ENCODE measurements at regions not wholly inside any gene's neighbourhood (a gene's known extent, or its start where the extent isn't known, plus 50 kb on each side); places are given as distances from the start of the nearest gene placed in this dataset.

GRCh38 chr3:55413236-55413635 is 73.9 kb downstream of the WNT5A start:
- no peak for FAIRE-seq

GRCh38 chr3:55412545-55412944 is 74.6 kb downstream of the WNT5A start:
- no peak for FAIRE-seq
- no peak for DNase-seq (ENCODE audit: low spot score)

More at GRCh38 chr3:55413236-55413635, 73.9 kb downstream of the WNT5A start:
- no peak for DNase-seq (ENCODE audit: low spot score)

GRCh38 chr3:55409806-55410205 is 77.3 kb downstream of the WNT5A start:
- DNase-seq (ENCODE audit: low spot score), result no peak
- no peak for FAIRE-seq

GRCh38 chr3:55408193-55408826 is 78.8 kb downstream of the WNT5A start:
- no peak for FAIRE-seq
- no peak for DNase-seq (ENCODE audit: low spot score)

- FAIRE-seq, result no peak
- DNase-seq (ENCODE audit: low spot score), result no peak
Observed at GRCh38 chr3:55407426-55407820, 79.7 kb downstream of the WNT5A start.

- FAIRE-seq (no peak), DNase-seq (ENCODE audit: low spot score) (no peak)
Observed at GRCh38 chr3:55406696-55407425, 80.2 kb downstream of the WNT5A start.

GRCh38 chr3:55405436-55405835 is 81.7 kb downstream of the WNT5A start:
- FAIRE-seq (no peak), DNase-seq (ENCODE audit: low spot score) (no peak)

- DNase-seq (ENCODE audit: low spot score), result no peak
- no peak for FAIRE-seq
Observed at GRCh38 chr3:55402886-55403609, 84.1 kb downstream of the WNT5A start.

GRCh38 chr3:55380561-55380960 is 106.5 kb downstream of the WNT5A start:
- no peak for DNase-seq (ENCODE audit: low spot score)
- FAIRE-seq, result no peak

GRCh38 chr3:55376753-55377347 is 110.3 kb downstream of the WNT5A start:
- DNase-seq (ENCODE audit: low spot score) (no peak), FAIRE-seq (no peak)

GRCh38 chr3:55373423-55373822 is 113.7 kb downstream of the WNT5A start:
- no peak for DNase-seq (ENCODE audit: low spot score)
- FAIRE-seq, result no peak

GRCh38 chr3:55370272-55370671 is 116.8 kb downstream of the WNT5A start:
- no peak for FAIRE-seq
- DNase-seq (ENCODE audit: low spot score), result no peak

- no peak for DNase-seq (ENCODE audit: low spot score)
- FAIRE-seq, result no peak
Observed at GRCh38 chr3:55369141-55369847, 117.8 kb downstream of the WNT5A start.

- no peak for FAIRE-seq
- no peak for DNase-seq (ENCODE audit: low spot score)
Observed at GRCh38 chr3:55368366-55368765, 118.7 kb downstream of the WNT5A start.

GRCh38 chr3:55367384-55367783 is 119.7 kb downstream of the WNT5A start:
- DNase-seq (ENCODE audit: low spot score) (no peak), FAIRE-seq (no peak)

GRCh38 chr3:55364421-55364820 is 122.7 kb downstream of the WNT5A start:
- DNase-seq (ENCODE audit: low spot score), result no peak
- no peak for FAIRE-seq

GRCh38 chr3:55362210-55362960 is 124.7 kb downstream of the WNT5A start:
- no peak for FAIRE-seq

GRCh38 chr3:55357796-55358195 is 129.3 kb downstream of the WNT5A start:
- DNase-seq (ENCODE audit: low spot score), result no peak
- no peak for FAIRE-seq

More at GRCh38 chr3:55362210-55362960, 124.7 kb downstream of the WNT5A start:
- no peak for DNase-seq (ENCODE audit: low spot score)

GRCh38 chr3:55352668-55353067 is 134.4 kb downstream of the WNT5A start:
- DNase-seq (ENCODE audit: low spot score) (no peak), FAIRE-seq (no peak)

- no peak for FAIRE-seq
- DNase-seq (ENCODE audit: low spot score), result no peak
Observed at GRCh38 chr3:55349851-55350250, 137.3 kb downstream of the WNT5A start.

Data from RCC 7860 (cell line).